GM12878 (cell line): ENCODE measurements at regions not wholly inside any gene's neighbourhood (a gene's known extent, or its start where the extent isn't known, plus 50 kb on each side); places are given as distances from the start of the nearest gene placed in this dataset.

Source experiments
- ATAC-seq: fragments of 200-7000 bp; cut with Tn5 transposase; 3 replicates; pipeline ENCODE4 v1.9.1; 2020; ENCODE audit warnings: mild to moderate bottlenecking, moderate library complexity
- BruUV-seq: library from RNA; stranded (reverse); fragments of 400-500 nt; replicated peaks from 2 replicates; lab custom pipeline; 2021; lab: Mats Ljungman, UMichigan
- CTCF ChIA-PET: fragments of 300-600 bp; sonication (Branson Sonifier 250); formaldehyde crosslinking; extraction: SDS; loops from one replicate; lab custom pipeline; 2021; ENCODE audit warnings: inconsistent platforms; lab: Yijun Ruan, JAX
- POLR2A ChIA-PET: fragments of 350-600 bp; formaldehyde crosslinking; extraction: SDS; loops from one replicate; lab custom pipeline; 2021; ENCODE audit warnings: inconsistent platforms; lab: Charles Lee
- RAD21 ChIA-PET: fragments of 300-600 bp; sonication (Branson Sonifier 250); formaldehyde crosslinking; loops from one replicate; lab custom pipeline; 2023; ENCODE audit warnings: antibody characterized with exemption; ENCODE audit not compliant: unreplicated experiment; lab: Charles Lee
- SMC1A ChIA-PET: fragments of 300-600 bp; sonication (Branson Sonifier 250); formaldehyde crosslinking; loops from one replicate; lab custom pipeline; 2023; ENCODE audit not compliant: unreplicated experiment, uncharacterized antibody; lab: Charles Lee
- DNase-seq: peaks from one replicate; pipeline ENCODE4 v3.0.0-alpha.2; 2011; ENCODE audit warnings: low read depth, low spot score
- FAIRE-seq: peaks from 3 replicates; lab custom pipeline; 2011; peaks lifted over from hg19 to GRCh38; lab: Jason Lieb, UNC
- H2AFZ ChIP-seq: 2 replicates; pipeline ENCODE4 v1.6.0; 2011; ENCODE audit warnings: low read depth, low read length, control low read depth; ENCODE audit not compliant: control insufficient read depth
- H3K27ac ChIP-seq: 2 replicates; pipeline ENCODE4 v1.5.1; 2011; ENCODE audit warnings: control low read depth; ENCODE audit not compliant: control insufficient read depth, insufficient read depth
- H3K27me3 ChIP-seq, 2 experiments: replicated peaks in 1 of 2; 2 replicates each; pipeline versions ENCODE4 v1.6.0 to v1.6.1; 2011; ENCODE audit warnings: low read length in 1 of 2; ENCODE audit not compliant: control insufficient read depth in 2 of 2, insufficient read depth in 2 of 2
- H3K36me3 ChIP-seq, 2 experiments: 2 replicates each; pipeline ENCODE4 v1.5.1; 2011; ENCODE audit warnings: low read length in 1 of 2; ENCODE audit not compliant: control insufficient read depth in 2 of 2, insufficient read depth in 2 of 2
- H3K4me1 ChIP-seq: 2 replicates; pipeline ENCODE4 v1.6.1; 2011; ENCODE audit warnings: mild to moderate bottlenecking, low read length, moderate library complexity, mixed read lengths; ENCODE audit not compliant: control insufficient read depth, insufficient read depth
- H3K4me2 ChIP-seq: 2 replicates; pipeline ENCODE4 v1.6.0; 2011; ENCODE audit warnings: control low read depth; ENCODE audit not compliant: control insufficient read depth, insufficient read depth
- H3K4me3 ChIP-seq: fragments of 200-600 bp; sonication (generic); 2 replicates; pipeline ENCODE4 v1.5.1; 2016
- H3K79me2 ChIP-seq: 2 replicates; pipeline ENCODE4 v1.6.0; 2011; ENCODE audit warnings: low read length; ENCODE audit not compliant: control insufficient read depth, insufficient read depth
- H3K9ac ChIP-seq: 2 replicates; pipeline ENCODE4 v1.8.0; 2011; ENCODE audit warnings: low read length, control low read depth, mixed read lengths; ENCODE audit not compliant: control insufficient read depth, insufficient read depth
- H3K9me3 ChIP-seq: replicated peaks from 3 replicates; pipeline ENCODE4 v1.5.1; 2011; ENCODE audit warnings: mild to moderate bottlenecking, low read length; ENCODE audit not compliant: control insufficient read depth, insufficient read depth
- H4K20me1 ChIP-seq: 2 replicates; pipeline ENCODE4 v1.6.0; 2011; ENCODE audit not compliant: control insufficient read depth, insufficient read depth
- BCLAF1 ChIP-seq: fragments of 450-650 bp; IDR thresholded peaks from 2 replicates; pipeline ENCODE4 v1.6.1; 2017; ENCODE audit warnings: antibody characterized with exemption, mild to moderate bottlenecking, moderate library complexity
- CEBPB ChIP-seq, 2 experiments: fragments of 150-350 bp in 1 of 2; IDR thresholded peaks; 2 replicates each; pipeline ENCODE4 v1.6.1; 2012 to 2014; ENCODE audit warnings: low read depth in 2 of 2, low read length in 2 of 2, borderline replicate concordance in 1 of 2, inconsistent platforms in 1 of 2
- CEBPZ ChIP-seq: fragments of 150-350 bp; IDR thresholded peaks from 2 replicates; pipeline ENCODE4 v1.6.1; 2016; ENCODE audit warnings: low read depth, low read length
- E4F1 ChIP-seq: fragments of 450-650 bp; IDR thresholded peaks from 2 replicates; pipeline ENCODE4 v1.6.1; 2018; ENCODE audit warnings: borderline replicate concordance, mild to moderate bottlenecking; ENCODE audit not compliant: partially characterized antibody
- GABPA ChIP-seq: IDR thresholded peaks from 2 replicates; pipeline ENCODE4 v1.6.1; 2014; ENCODE audit warnings: antibody characterized with exemption, low read depth, mild to moderate bottlenecking, inconsistent platforms
- HCFC1 ChIP-seq: fragments of 150-350 bp; IDR thresholded peaks from 2 replicates; pipeline ENCODE4 v1.6.1; 2014; ENCODE audit warnings: low read length
- JUNB ChIP-seq: IDR thresholded peaks from 2 replicates; pipeline ENCODE4 v1.6.1; 2016; ENCODE audit warnings: antibody characterized with exemption, mild to moderate bottlenecking
- MEF2A ChIP-seq: IDR thresholded peaks from 2 replicates; pipeline ENCODE4 v1.6.1; 2011; ENCODE audit warnings: low read depth, mild to moderate bottlenecking, low read length, moderate library complexity; ENCODE audit not compliant: insufficient read depth
- MEF2B ChIP-seq: fragments of 450-650 bp; IDR thresholded peaks from 2 replicates; pipeline ENCODE4 v1.6.1; 2018; ENCODE audit warnings: mild to moderate bottlenecking, moderate library complexity; ENCODE audit not compliant: partially characterized antibody, poor library complexity, severe bottlenecking
- NFYA ChIP-seq: IDR thresholded peaks from 2 replicates; pipeline ENCODE4 v1.6.1; 2011; ENCODE audit warnings: low read depth, mild to moderate bottlenecking, low read length, improper control_type of control experiment, borderline replicate concordance
- NR2C1 ChIP-seq: fragments of 450-650 bp; IDR thresholded peaks from 2 replicates; pipeline ENCODE4 v1.6.1; 2017; ENCODE audit warnings: antibody characterized with exemption, mild to moderate bottlenecking, moderate library complexity
- POLR2AphosphoS2 ChIP-seq: IDR thresholded peaks from 2 replicates; pipeline ENCODE4 v1.6.1; 2011; ENCODE audit warnings: low read depth, mild to moderate bottlenecking, low read length, improper control_type of control experiment, moderate library complexity
- RAD51 ChIP-seq: fragments of 450-650 bp; IDR thresholded peaks from 2 replicates; pipeline ENCODE4 v1.6.1; 2016; ENCODE audit warnings: moderate library complexity, mild to moderate bottlenecking, inconsistent platforms
- RELA ChIP-seq: fragments of 450-650 bp; IDR thresholded peaks from 2 replicates; pipeline ENCODE4 v1.8.0; 2014; ENCODE audit warnings: borderline replicate concordance; ENCODE audit not compliant: partially characterized antibody
- TAF1 ChIP-seq: IDR thresholded peaks from 2 replicates; pipeline ENCODE4 v1.6.1; 2011; ENCODE audit warnings: mild to moderate bottlenecking, low read depth, low read length, borderline replicate concordance
- ZSCAN29 ChIP-seq: fragments of 450-650 bp; IDR thresholded peaks from 2 replicates; pipeline ENCODE4 v1.6.1; 2017; ENCODE audit warnings: mild to moderate bottlenecking, moderate library complexity
- WGBS: methylation state at CpG from one replicate; pipeline ENCODE4 v1.1.6; 2016; ENCODE audit warnings: low lambda C conversion rate; ENCODE audit not compliant: insufficient replicate concordance, insufficient coverage; ENCODE audit errors: missing lambda C conversion rate; 5-methylcytosine and 5-hydroxymethylcytosine counted together
- in situ Hi-C: fragments of 300-500 bp; cut with MboI; formaldehyde crosslinking; loops from 9 replicates; pipeline ENCODE4 v1.14.3; 2018; ENCODE audit warnings: mixed read lengths
- intact Hi-C: fragments of 100-400 bp; cut with micrococcal nuclease; formaldehyde crosslinking; loops from one replicate; pipeline ENCODE4 v1.14.2; 2022; ENCODE audit not compliant: unreplicated experiment

- no peak overlapping the region for H3K4me2 ChIP-seq
- CTCF ChIA-PET = no interaction called here
Observed at GRCh38 chr20:50308166-50308512, 117.5 kb downstream of the CEBPB start.

More at GRCh38 chr20:50308166-50308512, 117.5 kb downstream of the CEBPB start:
- DNase-seq = no peak
- TF ChIP-seq RELA (no peak), CEBPZ (no peak), E4F1 (no peak), RAD51 (no peak), JUNB (no peak), NFYA (no peak), ZSCAN29 (no peak), HCFC1 (no peak), CEBPB (IDR thresholded peaks at IDR 0.05; ENCODE audit: borderline replicate concordance in 1 of 2, low read depth in 2 of 2, low read length in 2 of 2) (no peak), GABPA (no peak), POLR2AphosphoS2 (no peak), TAF1 (no peak), MEF2A (no peak), MEF2B (no peak), BCLAF1 (no peak), NR2C1 (no peak)
- H3K27ac ChIP-seq = no peak overlapping the region
- ATAC-seq = no peak
- no peak overlapping the region for H2AFZ ChIP-seq
- no peak overlapping the region for H3K4me3 ChIP-seq
- no peaks in the 10 kb centered on the region for H3K36me3 ChIP-seq
- SMC1A ChIA-PET = no interaction called here
- H3K27me3 ChIP-seq = no peaks in the 10 kb centered on the region; a peak in 1 of 4 replicates
- H3K79me2 ChIP-seq = no peaks in the 10 kb centered on the region
- in situ Hi-C loops = no loop called here
- no peaks in the 10 kb centered on the region; the same call in 1 of the 2 replicates for H4K20me1 ChIP-seq
- 0% methylated on average over 3 of the region's 3 CpGs for whole genome bisulfite sequencing
- BruUV-seq = no TSS peak
- FAIRE-seq = no peak
- H3K9ac ChIP-seq = no peak overlapping the region
- RAD21 ChIA-PET = no interaction called here
- no peaks in the 10 kb centered on the region for H3K9me3 ChIP-seq
- POLR2A ChIA-PET = no interaction called here
- H3K4me1 ChIP-seq = no peaks in the 10 kb centered on the region
- intact Hi-C loops = no loop called here
